B cell (primary cell): ENCODE measurements at regions not wholly inside any gene's neighbourhood (a gene's known extent, or its start where the extent isn't known, plus 50 kb on each side); places are given as distances from the start of the nearest gene placed in this dataset.

Experiments
- CTCF ChIP-seq: fragments of 200-600 bp; IDR thresholded peaks from one replicate; pipeline ENCODE4 v1.8.0; 2022; ENCODE audit warnings: antibody characterized with exemption, mild to moderate bottlenecking
- EZH2 ChIP-seq: IDR thresholded peaks from 2 replicates; pipeline ENCODE4 v1.6.1; 2012; ENCODE audit warnings: borderline replicate concordance, low read depth, mild to moderate bottlenecking, moderate library complexity, low read length; ENCODE audit not compliant: insufficient read depth, poor library complexity, severe bottlenecking

DNA sequence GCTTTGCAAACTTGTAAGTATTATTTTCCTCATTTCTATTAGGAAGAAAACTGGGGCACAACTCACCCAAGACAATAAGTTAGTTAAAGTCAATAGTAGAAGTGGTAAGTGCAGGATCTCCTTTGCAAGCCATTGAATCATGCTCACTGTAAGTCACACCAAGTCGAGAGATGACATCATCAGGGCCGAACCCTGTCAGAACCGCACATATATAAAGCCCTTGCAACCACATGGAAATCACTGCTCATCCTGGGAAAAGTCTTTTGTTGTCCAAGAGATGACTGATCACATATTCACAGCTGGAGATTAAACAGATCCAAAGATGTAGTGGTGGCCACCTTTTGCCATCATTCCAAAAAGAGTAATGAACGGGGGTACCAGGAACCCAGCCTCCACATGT, 484.8 kb upstream of the ID2 start:
- TF ChIP-seq CTCF (no peak), EZH2 (no peak)
